HepG2 (cell line): ENCODE measurements at regions not wholly inside any gene's neighbourhood (a gene's known extent, or its start where the extent isn't known, plus 50 kb on each side); places are given as distances from the start of the nearest gene placed in this dataset.

Experiments used
- CTCF ChIP-seq: sonication (generic); formaldehyde crosslinking; IDR thresholded peaks from 2 replicates; pipeline ENCODE4 v1.5.0; 2020; ENCODE audit warnings: mild to moderate bottlenecking, missing genetic modification reagents, moderate library complexity
- ESRRA ChIP-seq: sonication (generic); formaldehyde crosslinking; IDR thresholded peaks from 2 replicates; pipeline ENCODE4 v1.5.1; 2020; ENCODE audit warnings: mild to moderate bottlenecking, low read depth, missing genetic modification reagents
- NRL ChIP-seq: sonication (generic); formaldehyde crosslinking; IDR thresholded peaks from 2 replicates; pipeline ENCODE4 v1.5.0; 2020; ENCODE audit warnings: missing genetic modification reagents, mild to moderate bottlenecking, moderate library complexity, borderline replicate concordance
- SMARCE1 ChIP-seq: fragments of 450-650 bp; IDR thresholded peaks from 2 replicates; pipeline ENCODE4 v1.6.1; 2017; ENCODE audit warnings: borderline replicate concordance
- SP1 ChIP-seq, 2 experiments: fragments of 450-650 bp in 1 of 2; sonication (generic) in 1 of 2; formaldehyde crosslinking in 1 of 2; IDR thresholded peaks; 2 replicates each; pipeline versions ENCODE4 v1.4.0 to v1.6.1; 2016 to 2020; ENCODE audit warnings: missing genetic modification reagents in 1 of 2
- SRF ChIP-seq: IDR thresholded peaks from 2 replicates; pipeline ENCODE4 v1.6.1; 2011; ENCODE audit warnings: mild to moderate bottlenecking, low read depth, low read length, moderate library complexity
- STAT5B ChIP-seq: sonication (generic); formaldehyde crosslinking; IDR thresholded peaks from 2 replicates; pipeline ENCODE4 v1.4.0; 2020; ENCODE audit warnings: missing genetic modification reagents
- TARDBP ChIP-seq: sonication (generic); formaldehyde crosslinking; IDR thresholded peaks from 2 replicates; pipeline ENCODE4 v1.8.0; 2022; ENCODE audit warnings: mild to moderate bottlenecking, missing genetic modification reagents
- ZBTB8A ChIP-seq: sonication (generic); formaldehyde crosslinking; IDR thresholded peaks from 2 replicates; pipeline ENCODE4 v1.4.0; 2020; ENCODE audit warnings: mild to moderate bottlenecking, low read depth, missing genetic modification reagents, borderline replicate concordance
- ZFP36L2 ChIP-seq: sonication (generic); formaldehyde crosslinking; IDR thresholded peaks from 2 replicates; pipeline ENCODE4 v1.4.0; 2020; ENCODE audit warnings: missing genetic modification reagents
- ZFX ChIP-seq: sonication (generic); formaldehyde crosslinking; IDR thresholded peaks from 2 replicates; pipeline ENCODE4 v1.4.0; 2020; ENCODE audit warnings: mild to moderate bottlenecking, low read depth, missing genetic modification reagents, moderate library complexity
- ZMAT3 ChIP-seq: sonication (generic); formaldehyde crosslinking; conservative IDR thresholded peaks from 2 replicates; pipeline ENCODE4 v1.7.0; 2021; ENCODE audit warnings: missing genetic modification reagents
- ZNF530 ChIP-seq: sonication (generic); formaldehyde crosslinking; IDR thresholded peaks from 2 replicates; pipeline ENCODE4 v1.5.0; 2020; ENCODE audit warnings: low read depth, mild to moderate bottlenecking, missing genetic modification reagents
- ZNF740 ChIP-seq: sonication (generic); formaldehyde crosslinking; IDR thresholded peaks from 2 replicates; pipeline ENCODE4 v1.4.0; 2020; ENCODE audit warnings: missing genetic modification reagents

- TF ChIP-seq NRL (CRISPR knock-in tag) = no peak
- TF ChIP-seq CTCF (CRISPR knock-in tag) = no peak
- TF ChIP-seq TARDBP (CRISPR knock-in tag) = no peak
- no peak for TF ChIP-seq SP1 (IDR thresholded peaks at IDR 0.05)
- no peak for TF ChIP-seq SP1 (CRISPR knock-in tag; IDR thresholded peaks at IDR 0.05)
- no peak for TF ChIP-seq ESRRA (CRISPR knock-in tag)
- no peak for TF ChIP-seq ZBTB8A
- TF ChIP-seq ZNF740 (CRISPR knock-in tag) = no peak
- TF ChIP-seq ZNF530 (CRISPR knock-in tag) = no peak
- no peak for TF ChIP-seq STAT5B (CRISPR knock-in tag)
- no peak for TF ChIP-seq ZMAT3
- no peak for TF ChIP-seq SMARCE1
- TF ChIP-seq SRF = no peak
- TF ChIP-seq ZFX = no peak
- no peak for TF ChIP-seq ZFP36L2
Observed at GRCh38 chr1:34688006-34688741, 66.7 kb upstream of the GJB5 start.
